ENCODE measurements at regions not wholly inside any gene's neighbourhood (a gene's known extent, or its start where the extent isn't known, plus 50 kb on each side); places are given as distances from the start of the nearest gene placed in this dataset.

GRCh38 chr18:41724195-41724594, 230.8 kb upstream of the PIK3C3 start:
- no peak for TF ChIP-seq POLR2A (IDR thresholded peaks at IDR 0.05)
- no peak for TF ChIP-seq CTCF (IDR thresholded peaks at IDR 0.05)
- TF ChIP-seq EP300 (IDR thresholded peaks at IDR 0.05): no peak
